H9 (cell line): ENCODE measurements at regions not wholly inside any gene's neighbourhood (a gene's known extent, or its start where the extent isn't known, plus 50 kb on each side); places are given as distances from the start of the nearest gene placed in this dataset.

Experiments used
- DNase-seq: peaks from one replicate; pipeline ENCODE4 v3.0.0-alpha.2; 2017
- H2AFZ ChIP-seq: one replicate; pipeline ENCODE4 v1.6.1; 2013; ENCODE audit warnings: mild to moderate bottlenecking, low read length, control low read depth, moderate library complexity
- H2AK5ac ChIP-seq: 2 replicates; pipeline ENCODE4 v1.6.1; 2013; ENCODE audit warnings: low read length, control low read depth, mixed read lengths; ENCODE audit not compliant: insufficient read length
- H2BK120ac ChIP-seq: one replicate; pipeline ENCODE4 v1.6.1; 2013; ENCODE audit warnings: low read depth, mild to moderate bottlenecking, low read length, control low read depth, inconsistent platforms; ENCODE audit not compliant: poor library complexity, severe bottlenecking
- H2BK12ac ChIP-seq: 2 replicates; pipeline ENCODE4 v1.6.1; 2013; ENCODE audit warnings: low read length, control low read depth, mixed read lengths, low read depth; ENCODE audit not compliant: insufficient read length
- H2BK15ac ChIP-seq: 2 replicates; pipeline ENCODE4 v1.6.1; 2013; ENCODE audit warnings: low read depth, low read length, control low read depth
- H2BK20ac ChIP-seq: one replicate; pipeline ENCODE4 v1.6.1; 2013; ENCODE audit warnings: low read depth, mild to moderate bottlenecking, low read length, control low read depth, inconsistent platforms; ENCODE audit not compliant: poor library complexity, severe bottlenecking
- H2BK5ac ChIP-seq: 2 replicates; pipeline ENCODE4 v1.6.1; 2013; ENCODE audit warnings: low read length, control low read depth, mixed read lengths; ENCODE audit not compliant: insufficient read length
- H3K14ac ChIP-seq: 2 replicates; pipeline ENCODE4 v1.6.1; 2013; ENCODE audit warnings: low read length, control low read depth; ENCODE audit not compliant: insufficient read depth
- H3K18ac ChIP-seq: 2 replicates; pipeline ENCODE4 v1.6.1; 2013; ENCODE audit warnings: low read depth, mild to moderate bottlenecking, mixed read lengths, low read length, control low read depth; ENCODE audit not compliant: insufficient read length
- H3K23ac ChIP-seq: 2 replicates; pipeline ENCODE4 v1.6.1; 2013; ENCODE audit warnings: low read length, control low read depth, mixed read lengths, low read depth; ENCODE audit not compliant: insufficient read length
- H3K23me2 ChIP-seq: 2 replicates; pipeline ENCODE4 v1.6.1; 2013; ENCODE audit warnings: low read depth, mild to moderate bottlenecking, mixed read lengths, low read length, control low read depth; ENCODE audit not compliant: insufficient read length, poor library complexity, severe bottlenecking
- H3K27ac ChIP-seq: 2 replicates; pipeline ENCODE4 v1.5.1; 2013; ENCODE audit warnings: low read length, control low read depth, mixed read lengths, low read depth; ENCODE audit not compliant: insufficient read length
- H3K27me3 ChIP-seq: 2 replicates; pipeline ENCODE4 v1.6.1; 2013; ENCODE audit warnings: low read length, control low read depth, inconsistent platforms; ENCODE audit not compliant: insufficient read depth
- H3K4ac ChIP-seq: 2 replicates; pipeline ENCODE4 v1.6.1; 2013; ENCODE audit warnings: low read depth, mild to moderate bottlenecking, control low read depth, inconsistent platforms, low read length, moderate library complexity
- H3K4me1 ChIP-seq: 2 replicates; pipeline ENCODE4 v1.6.1; 2013; ENCODE audit warnings: low read length, control low read depth, inconsistent platforms; ENCODE audit not compliant: insufficient read depth
- H3K4me2 ChIP-seq: 2 replicates; pipeline ENCODE4 v1.6.1; 2013; ENCODE audit warnings: low read length, control low read depth, mixed read lengths; ENCODE audit not compliant: insufficient read length, insufficient read depth
- H3K56ac ChIP-seq: 2 replicates; pipeline ENCODE4 v1.6.1; 2013; ENCODE audit warnings: low read depth, mild to moderate bottlenecking, mixed read lengths, low read length, control low read depth; ENCODE audit not compliant: insufficient read length
- H3K79me1 ChIP-seq: 2 replicates; pipeline ENCODE4 v1.6.1; 2013; ENCODE audit warnings: low read depth, mild to moderate bottlenecking, moderate library complexity, low read length, control low read depth, inconsistent platforms; ENCODE audit not compliant: insufficient read depth, poor library complexity, severe bottlenecking
- H3K79me2 ChIP-seq: 2 replicates; pipeline ENCODE4 v1.6.1; 2013; ENCODE audit warnings: low read length, control low read depth, inconsistent platforms; ENCODE audit not compliant: insufficient read depth
- H3K9ac ChIP-seq: 2 replicates; pipeline ENCODE4 v1.6.1; 2013; ENCODE audit warnings: low read length, control low read depth, mixed read lengths; ENCODE audit not compliant: insufficient read length; ENCODE audit errors: extremely low read depth
- H3K9me3 ChIP-seq: one replicate; pipeline ENCODE4 v1.6.1; 2013; ENCODE audit warnings: low read depth, low read length, inconsistent platforms; ENCODE audit not compliant: control insufficient read depth
- H3T11ph ChIP-seq: one replicate; pipeline ENCODE4 v1.6.1; 2013; ENCODE audit warnings: mild to moderate bottlenecking, low read length, control low read depth, inconsistent platforms
- H4K20me1 ChIP-seq: one replicate; pipeline ENCODE4 v1.6.1; 2013; ENCODE audit not compliant: control insufficient read depth, insufficient read length, insufficient read depth
- H4K5ac ChIP-seq: 2 replicates; pipeline ENCODE4 v1.6.1; 2013; ENCODE audit warnings: low read depth, mild to moderate bottlenecking, mixed read lengths, low read length, control low read depth; ENCODE audit not compliant: insufficient read length
- H4K8ac ChIP-seq: replicated peaks from 2 replicates; pipeline ENCODE4 v1.6.1; 2013; ENCODE audit warnings: low read length, control low read depth, mixed read lengths, low read depth; ENCODE audit not compliant: insufficient read length
- H4K91ac ChIP-seq: 2 replicates; pipeline ENCODE4 v1.6.1; 2013; ENCODE audit warnings: low read depth, mild to moderate bottlenecking, moderate library complexity, mixed read lengths, low read length, control low read depth; ENCODE audit not compliant: insufficient read length
- H3K27ac Mint-ChIP-seq, 3 experiments: 2 replicates in 2 of 3; 3 replicates in 1 of 3; pipeline ENCODE4 v1.8.0; 2020 to 2021; ENCODE audit warnings: mixed read lengths in 3 of 3, mild to moderate bottlenecking in 1 of 3, moderate library complexity in 1 of 3
- H3K27me3 Mint-ChIP-seq: 2 replicates; pipeline ENCODE4 v1.8.0; 2021; ENCODE audit warnings: low read depth, mild to moderate bottlenecking, moderate library complexity, mixed read lengths
- H3K36me3 Mint-ChIP-seq, 3 experiments: 2 replicates in 2 of 3; 3 replicates in 1 of 3; pipeline ENCODE4 v1.8.0; 2020 to 2021; ENCODE audit warnings: low read depth in 3 of 3, mixed read lengths in 3 of 3; ENCODE audit not compliant: insufficient read depth in 1 of 3
- H3K4me1 Mint-ChIP-seq, 2 experiments: 2 replicates each; pipeline ENCODE4 v1.8.0; 2020; ENCODE audit warnings: mixed read lengths in 2 of 2
- H3K4me3 Mint-ChIP-seq, 2 experiments: 2 replicates in 1 of 2; 3 replicates in 1 of 2; pipeline ENCODE4 v1.8.0; 2020 to 2021; ENCODE audit warnings: mild to moderate bottlenecking in 2 of 2, mixed read lengths in 2 of 2, moderate library complexity in 1 of 2
- H3K9me3 Mint-ChIP-seq, 2 experiments: 2 replicates in 1 of 2; 3 replicates in 1 of 2; pipeline ENCODE4 v1.8.0; 2020; ENCODE audit warnings: mild to moderate bottlenecking in 2 of 2, mixed read lengths in 2 of 2, moderate library complexity in 1 of 2
- WGBS: extraction: QIAGEN DNeasy Blood & Tissue Kit; methylation state at CpG from one replicate; pipeline ENCODE4 v1.1.7; 2013; ENCODE audit warnings: missing lambda C conversion rate, low lambda C conversion rate, mixed read lengths; ENCODE audit not compliant: insufficient read length; ENCODE audit errors: extremely low coverage; 5-methylcytosine and 5-hydroxymethylcytosine counted together
- TF ChIP-seq, protein P1 (sequence below): fragments of 200-600 bp; sonication (generic); conservative IDR thresholded peaks from 3 replicates; pipeline ENCODE4 v1.8.0; 2021; ENCODE audit warnings: antibody characterized with exemption, mild to moderate bottlenecking

DNA sequence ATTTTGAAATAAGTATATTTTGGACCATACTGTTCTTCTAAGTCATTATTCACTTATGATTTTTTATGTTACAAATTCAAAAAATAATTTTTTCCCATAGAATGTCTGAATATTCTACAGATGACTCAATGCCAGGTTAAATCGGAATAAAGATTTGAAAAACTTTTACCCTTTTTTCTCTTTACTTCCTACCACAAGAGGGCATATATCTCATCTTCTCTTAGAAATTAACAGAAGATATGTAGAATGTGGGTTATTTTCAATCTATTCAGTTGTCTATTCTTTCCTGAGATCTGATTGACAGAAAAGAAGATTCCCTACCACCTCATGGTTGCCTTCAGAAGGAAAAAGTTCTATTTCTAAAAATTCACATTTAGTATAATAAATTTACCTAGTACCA is 53.0 kb upstream of the KITLG start:
- Histone ChIP-seq H3K27ac (no peak overlapping the region), H4K8ac (no peak overlapping the region), H3K56ac (no peak overlapping the region), H3K4me2 (no peak overlapping the region), H3K9me3 (no peaks in the 10 kb centered on the region), H3K23ac (no peak overlapping the region), H3K18ac (no peak overlapping the region), H3K9ac (no peak overlapping the region), H2BK120ac (no peak overlapping the region), H3T11ph (no peak overlapping the region), H2BK15ac (no peak overlapping the region), H3K14ac (no peak overlapping the region), H3K79me2 (no peaks in the 10 kb centered on the region), H3K27me3 (no peaks in the 10 kb centered on the region), H4K20me1 (no peaks in the 10 kb centered on the region), H3K79me1 (no peaks in the 10 kb centered on the region), H4K5ac (no peak overlapping the region), H2AK5ac (no peak overlapping the region), H3K4me1 (no peaks in the 10 kb centered on the region), H2BK12ac (no peak overlapping the region), H2BK5ac (no peak overlapping the region), H2AFZ (no peak overlapping the region), H3K4ac (no peak overlapping the region), H2BK20ac (no peak overlapping the region), H3K23me2 (no peaks in the 10 kb centered on the region), H4K91ac (no peak overlapping the region)
- Mint-ChIP-seq H3K36me3 (no peaks in the 10 kb centered on the region; a peak in 1 of 7 replicates), H3K4me3 (no peak overlapping the region), H3K4me1 (peaks cover under 1 to 2% of the 10 kb centered on the region in 2 experiments; a peak in 2 of 4 replicates), H3K9me3 (no peaks in the 10 kb centered on the region), H3K27me3 (no peaks in the 10 kb centered on the region), H3K27ac (no peak overlapping the region)
- TF ChIP-seq, protein P1, sequence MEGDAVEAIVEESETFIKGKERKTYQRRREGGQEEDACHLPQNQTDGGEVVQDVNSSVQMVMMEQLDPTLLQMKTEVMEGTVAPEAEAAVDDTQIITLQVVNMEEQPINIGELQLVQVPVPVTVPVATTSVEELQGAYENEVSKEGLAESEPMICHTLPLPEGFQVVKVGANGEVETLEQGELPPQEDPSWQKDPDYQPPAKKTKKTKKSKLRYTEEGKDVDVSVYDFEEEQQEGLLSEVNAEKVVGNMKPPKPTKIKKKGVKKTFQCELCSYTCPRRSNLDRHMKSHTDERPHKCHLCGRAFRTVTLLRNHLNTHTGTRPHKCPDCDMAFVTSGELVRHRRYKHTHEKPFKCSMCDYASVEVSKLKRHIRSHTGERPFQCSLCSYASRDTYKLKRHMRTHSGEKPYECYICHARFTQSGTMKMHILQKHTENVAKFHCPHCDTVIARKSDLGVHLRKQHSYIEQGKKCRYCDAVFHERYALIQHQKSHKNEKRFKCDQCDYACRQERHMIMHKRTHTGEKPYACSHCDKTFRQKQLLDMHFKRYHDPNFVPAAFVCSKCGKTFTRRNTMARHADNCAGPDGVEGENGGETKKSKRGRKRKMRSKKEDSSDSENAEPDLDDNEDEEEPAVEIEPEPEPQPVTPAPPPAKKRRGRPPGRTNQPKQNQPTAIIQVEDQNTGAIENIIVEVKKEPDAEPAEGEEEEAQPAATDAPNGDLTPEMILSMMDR: peak; percentile 65
- DNase-seq: no peak
- WGBS: no CpG with 5 or more reads among the region's 1 CpG
